H1 (cell line): ENCODE measurements at regions not wholly inside any gene's neighbourhood (a gene's known extent, or its start where the extent isn't known, plus 50 kb on each side); places are given as distances from the start of the nearest gene placed in this dataset.

Experiments used
- CTCF ChIA-PET: fragments of 300-600 bp; sonication (Branson Sonifier 250); formaldehyde crosslinking; loops from one replicate; lab custom pipeline; 2021; ENCODE audit not compliant: partially characterized antibody; lab: Charles Lee
- POLR2A ChIA-PET: fragments of 300-600 bp; sonication (Branson Sonifier 250); formaldehyde crosslinking; loops from one replicate; lab custom pipeline; 2021; ENCODE audit warnings: inconsistent platforms; ENCODE audit not compliant: partially characterized antibody; lab: Charles Lee
- DNase-seq, 2 experiments: peaks; one replicate each; pipeline versions ENCODE4 v3.0.0 to v3.0.0-alpha.2; 2010 to 2022; ENCODE audit warnings: low spot score in 2 of 2, low read depth in 1 of 2, mixed read lengths in 1 of 2
- FAIRE-seq: peaks from 2 replicates; lab custom pipeline; 2011; peaks lifted over from hg19 to GRCh38; lab: Jason Lieb, UNC
- H2AFZ ChIP-seq: 2 replicates; pipeline ENCODE4 v1.8.1; 2012; ENCODE audit warnings: low read length, inconsistent platforms
- H2AK5ac ChIP-seq: 2 replicates; pipeline ENCODE4 v1.6.1; 2013; ENCODE audit warnings: low read depth, low read length
- H2BK120ac ChIP-seq: replicated peaks from 2 replicates; pipeline ENCODE3; 2013; ENCODE audit warnings: low read depth, low read length, inconsistent platforms
- H2BK12ac ChIP-seq: 2 replicates; pipeline ENCODE4 v1.6.1; 2013; ENCODE audit warnings: low read depth, low read length
- H2BK15ac ChIP-seq: 2 replicates; pipeline ENCODE4 v1.6.1; 2013; ENCODE audit warnings: low read length
- H2BK20ac ChIP-seq: 2 replicates; pipeline ENCODE4 v1.6.1; 2013; ENCODE audit warnings: low read length
- H2BK5ac ChIP-seq: 2 replicates; pipeline ENCODE4 v1.6.1; 2013; ENCODE audit warnings: low read depth, low read length
- H3K14ac ChIP-seq: 2 replicates; pipeline ENCODE4 v1.6.1; 2013; ENCODE audit warnings: inconsistent platforms; ENCODE audit not compliant: insufficient read length
- H3K18ac ChIP-seq: 2 replicates; pipeline ENCODE4 v1.6.1; 2013; ENCODE audit warnings: low read length; ENCODE audit errors: extremely low read depth
- H3K23ac ChIP-seq: 2 replicates; pipeline ENCODE4 v1.6.1; 2013; ENCODE audit warnings: inconsistent platforms; ENCODE audit not compliant: insufficient read length
- H3K23me2 ChIP-seq: 2 replicates; pipeline ENCODE4 v1.6.1; 2013; ENCODE audit warnings: low read depth, low read length
- H3K27ac ChIP-seq: 2 replicates; pipeline ENCODE4 v1.6.1; 2011; ENCODE audit warnings: low read depth, low read length, inconsistent platforms
- H3K27me3 ChIP-seq, 4 experiments: replicated peaks in 1 of 4; 1 replicate in 1 of 4; 2 replicates in 3 of 4; pipeline versions ENCODE4 v1.6.1 to v1.8.1; 2011 to 2013; ENCODE audit warnings: low read length in 3 of 4, mild to moderate bottlenecking in 3 of 4, inconsistent platforms in 2 of 4, mixed read lengths in 2 of 4, moderate library complexity in 1 of 4; ENCODE audit not compliant: control insufficient read depth in 3 of 4, insufficient read depth in 3 of 4; ENCODE audit errors: extremely low read depth in 1 of 4
- H3K36me3 ChIP-seq, 4 experiments: 2 replicates each; pipeline versions ENCODE4 v1.6.1 to v1.8.1; 2011 to 2013; ENCODE audit warnings: mild to moderate bottlenecking in 4 of 4, low read length in 3 of 4, moderate library complexity in 2 of 4, control low read depth in 1 of 4, inconsistent platforms in 1 of 4; ENCODE audit not compliant: insufficient read depth in 4 of 4, control insufficient read depth in 2 of 4
- H3K4ac ChIP-seq: replicated peaks from 2 replicates; pipeline ENCODE3; 2013; ENCODE audit warnings: low read length, low read depth, mixed read lengths, inconsistent platforms; ENCODE audit not compliant: insufficient read length
- H3K4me1 ChIP-seq, 4 experiments: replicated peaks in 1 of 4; 1 replicate in 1 of 4; 2 replicates in 3 of 4; pipeline versions ENCODE4 v1.6.1 to v1.8.1; 2011 to 2013; ENCODE audit warnings: low read length in 3 of 4, inconsistent platforms in 2 of 4, mixed read lengths in 1 of 4; ENCODE audit not compliant: insufficient read depth in 4 of 4, control insufficient read depth in 3 of 4
- H3K4me2 ChIP-seq, 2 experiments: 2 replicates each; pipeline versions ENCODE4 v1.6.1 to v1.8.1; 2011 to 2013; ENCODE audit warnings: low read depth in 2 of 2, low read length in 2 of 2, control low read depth in 1 of 2, inconsistent platforms in 1 of 2, mild to moderate bottlenecking in 1 of 2; ENCODE audit not compliant: insufficient read depth in 1 of 2
- H3K4me3 ChIP-seq, 4 experiments: fragments of 200-600, 300-600 bp in 1 of 4; sonication (generic), shearing (Covaris generic), sonication (Bioruptor Twin) in 1 of 4; 2 replicates each; pipeline versions ENCODE4 v1.5.1 to v1.8.1; 2011 to 2016; ENCODE audit warnings: low read length in 4 of 4, low read depth in 3 of 4, control low read depth in 2 of 4, inconsistent platforms in 2 of 4, mild to moderate bottlenecking in 2 of 4, mixed read lengths in 1 of 4, moderate library complexity in 1 of 4; ENCODE audit not compliant: insufficient read depth in 2 of 4; ENCODE audit errors: extremely low read depth in 1 of 4
- H3K56ac ChIP-seq: replicated peaks from 2 replicates; pipeline ENCODE3; 2013; ENCODE audit warnings: low read depth, mild to moderate bottlenecking, mixed read lengths, low read length, inconsistent platforms; ENCODE audit not compliant: insufficient read length
- H3K79me1 ChIP-seq: 2 replicates; pipeline ENCODE4 v1.6.1; 2013; ENCODE audit warnings: low read depth, low read length, control low read depth
- H3K79me2 ChIP-seq, 2 experiments: 2 replicates each; pipeline versions ENCODE4 v1.6.1 to v1.8.1; 2012 to 2013; ENCODE audit warnings: low read length in 2 of 2, mild to moderate bottlenecking in 2 of 2, inconsistent platforms in 1 of 2; ENCODE audit not compliant: insufficient read depth in 2 of 2, control insufficient read depth in 1 of 2
- H3K9ac ChIP-seq, 4 experiments: replicated peaks in 1 of 4; 1 replicate in 1 of 4; 2 replicates in 3 of 4; pipeline versions ENCODE4 v1.6.1 to v1.8.1; 2011 to 2013; ENCODE audit warnings: low read depth in 3 of 4, low read length in 3 of 4, control low read depth in 2 of 4, mild to moderate bottlenecking in 2 of 4, moderate library complexity in 2 of 4, inconsistent platforms in 1 of 4; ENCODE audit errors: extremely low read depth in 1 of 4
- H3K9me3 ChIP-seq, 2 experiments: 2 replicates each; pipeline versions ENCODE4 v1.6.1 to v1.8.1; 2012 to 2013; ENCODE audit warnings: mild to moderate bottlenecking in 2 of 2, moderate library complexity in 2 of 2, control low read depth in 1 of 2, inconsistent platforms in 1 of 2, low read depth in 1 of 2, low read length in 1 of 2, mixed read lengths in 1 of 2; ENCODE audit not compliant: insufficient read depth in 2 of 2
- H4K20me1 ChIP-seq, 2 experiments: replicated peaks in 1 of 2; 2 replicates each; pipeline versions ENCODE3 to v1.8.1; 2011 to 2013; ENCODE audit warnings: inconsistent platforms in 2 of 2, low read length in 2 of 2, mild to moderate bottlenecking in 1 of 2; ENCODE audit not compliant: insufficient read depth in 2 of 2, control insufficient read depth in 1 of 2
- H4K5ac ChIP-seq: 2 replicates; pipeline ENCODE4 v1.6.1; 2013; ENCODE audit warnings: low read length, low read depth, mixed read lengths, inconsistent platforms; ENCODE audit not compliant: insufficient read length
- H4K8ac ChIP-seq: 2 replicates; pipeline ENCODE4 v1.8.0; 2013; ENCODE audit warnings: mild to moderate bottlenecking, moderate library complexity, low read length, inconsistent platforms; ENCODE audit not compliant: insufficient read depth; ENCODE audit errors: extremely low read depth
- H4K91ac ChIP-seq: replicated peaks from 2 replicates; pipeline ENCODE3; 2013; ENCODE audit warnings: low read length, mixed read lengths, inconsistent platforms; ENCODE audit not compliant: insufficient read length
- BACH1 ChIP-seq: IDR thresholded peaks from 2 replicates; pipeline ENCODE4 v1.6.1; 2012; ENCODE audit warnings: low read length, improper control_type of control experiment
- EGR1 ChIP-seq: IDR thresholded peaks from 2 replicates; pipeline ENCODE4 v1.6.1; 2011; ENCODE audit warnings: low read depth, low read length, borderline replicate concordance
- GTF2F1 ChIP-seq: IDR thresholded peaks from 2 replicates; pipeline ENCODE4 v1.6.1; 2012; ENCODE audit warnings: low read depth, low read length, improper control_type of control experiment, borderline replicate concordance
- JUN ChIP-seq: IDR thresholded peaks from 2 replicates; pipeline ENCODE4 v1.6.1; 2011; ENCODE audit warnings: low read depth, mild to moderate bottlenecking, improper control_type of control experiment, low read length
- KDM1A ChIP-seq: fragments of 200-600, 300-600 bp; sonication (generic); IDR thresholded peaks from 2 replicates; pipeline ENCODE4 v1.7.1; 2016; ENCODE audit warnings: mild to moderate bottlenecking, low read length, borderline replicate concordance
- KDM4A ChIP-seq: IDR thresholded peaks from one replicate; pipeline ENCODE4 v1.7.1; 2012; ENCODE audit warnings: low read depth, mild to moderate bottlenecking, moderate library complexity, low read length, inconsistent platforms; ENCODE audit not compliant: severe bottlenecking
- MAX ChIP-seq: IDR thresholded peaks from 2 replicates; pipeline ENCODE4 v1.6.1; 2012; ENCODE audit warnings: inconsistent platforms
- TCF12 ChIP-seq: IDR thresholded peaks from 2 replicates; pipeline ENCODE4 v1.6.1; 2011; ENCODE audit warnings: low read depth, mild to moderate bottlenecking, low read length
- WGBS, 2 experiments: shearing (Covaris generic) in 1 of 2; methylation state at CpG; one replicate each; pipeline versions ENCODE4 v1.1.6 to v1.1.7; 2013 to 2015; ENCODE audit warnings: low lambda C conversion rate in 2 of 2, mixed read lengths in 2 of 2, inconsistent platforms in 1 of 2, low coverage in 1 of 2, missing lambda C conversion rate in 1 of 2; ENCODE audit not compliant: insufficient replicate concordance in 2 of 2, insufficient coverage in 1 of 2, insufficient read length in 1 of 2; ENCODE audit errors: extremely low coverage in 1 of 2, missing lambda C conversion rate in 1 of 2; 5-methylcytosine and 5-hydroxymethylcytosine counted together

GRCh38 chr10:30559180-30559579, 70.4 kb downstream of the LYZL2 start:
- Histone ChIP-seq H4K20me1 (no peaks in the 10 kb centered on the region), H2AFZ (no peak overlapping the region)

More at GRCh38 chr10:30559180-30559579, 70.4 kb downstream of the LYZL2 start:
- Histone ChIP-seq H2AK5ac (no peak overlapping the region), H3K79me2 (no peaks in the 10 kb centered on the region), H3K4ac (no peak overlapping the region), H2BK5ac (no peak overlapping the region), H3K4me1 (peaks cover 0 to 4% (median 1%) of the 10 kb centered on the region in 4 experiments; a peak in 2 of 7 replicates), H3K23ac (no peak overlapping the region), H4K5ac (no peak overlapping the region), H2BK15ac (no peak overlapping the region), H3K9ac (no peak overlapping the region), H4K91ac (no peak overlapping the region), H2BK20ac (no peak overlapping the region; the same call in 1 of the 2 replicates), H3K56ac (no peak overlapping the region), H3K9me3 (no peaks in the 10 kb centered on the region), H3K27me3 (no peaks in the 10 kb centered on the region), H3K4me3 (no peak overlapping the region), H3K4me2 (no peak overlapping the region), H3K23me2 (no peaks in the 10 kb centered on the region), H3K36me3 (no peaks in the 10 kb centered on the region), H3K27ac (no peak overlapping the region), H2BK12ac (peak overlapping the region; percentile 11; the same call in 1 of the 2 replicates), H3K79me1 (no peaks in the 10 kb centered on the region), H3K14ac (no peak overlapping the region), H3K18ac (no peak overlapping the region), H2BK120ac (no peak overlapping the region), H4K8ac (no peak overlapping the region)
- DNase-seq (no peak), FAIRE-seq (no peak)
- POLR2A ChIA-PET = no interaction called here
- no peak for TF ChIP-seq JUN
- TF ChIP-seq GTF2F1 = no peak
- TF ChIP-seq MAX = no peak
- TF ChIP-seq EGR1 = no peak
- TF ChIP-seq KDM1A = no peak
- TF ChIP-seq BACH1 = no peak
- no peak for TF ChIP-seq KDM4A
- no peak for TF ChIP-seq TCF12
- 72% methylated on average over 9 of the region's 9 CpGs; no CpG with 5 or more reads in 1 of the 2 experiments for WGBS, 2 experiments
- CTCF ChIA-PET = interaction anchor here (1.2 to 3.7 kb wide), 2 partner anchors 22 to 32 kb away, joined by 5 to 19 read pairs; no protein-coding TSS in a partner anchor
